Testis (tissue), 2 donors: ENCODE measurements at regions not wholly inside any gene's neighbourhood (a gene's known extent, or its start where the extent isn't known, plus 50 kb on each side); places are given as distances from the start of the nearest gene placed in this dataset.

Experiments
- DNase-seq: peaks from one replicate; pipeline ENCODE4 v3.0.0-alpha.2; 2019
- H3K27ac ChIP-seq, 2 donors: fragments of 200-600 bp; sonication (generic); one replicate each; pipeline ENCODE4 v1.5.1; 2019
- H3K27me3 ChIP-seq: fragments of 200-600 bp; sonication (generic); one replicate; pipeline ENCODE4 v1.5.1; 2019
- H3K36me3 ChIP-seq: fragments of 200-600 bp; sonication (generic); one replicate; pipeline ENCODE4 v1.5.1; 2017; ENCODE audit warnings: low read depth; ENCODE audit errors: missing control alignments
- H3K4me1 ChIP-seq: fragments of 200-600 bp; sonication (generic); one replicate; pipeline ENCODE4 v1.5.1; 2019
- H3K4me3 ChIP-seq, 2 donors: fragments of 200-600 bp; sonication (generic); one replicate each; pipeline ENCODE4 v1.5.1; 2017 to 2019
- H3K9me3 ChIP-seq: fragments of 200-600 bp; sonication (generic); one replicate; pipeline ENCODE4 v1.5.1; 2017
- POLR2A ChIP-seq: fragments of 450-650 bp; IDR thresholded peaks from one replicate; pipeline ENCODE4 v1.6.1; 2017; ENCODE audit warnings: antibody characterized with exemption, mild to moderate bottlenecking, moderate library complexity
- WGBS, 2 donors: methylation state at CpG; one replicate each; pipeline ENCODE4 v1.1.5; 2018; 5-methylcytosine and 5-hydroxymethylcytosine counted together
- intact Hi-C: fragments of 100-400 bp; cut with DNase I; formaldehyde crosslinking; loops from one replicate; pipeline ENCODE4 v1.15.1; 2023; ENCODE audit warnings: low total_unique reads
- TF ChIP-seq, protein P1 (sequence below), 3 experiments: fragments of 450-650 bp in 2 of 3; fragments of 200-600 bp in 1 of 3; sonication (generic) in 1 of 3; IDR thresholded peaks; one replicate each; pipeline ENCODE4 v1.5.1; 2016 to 2019; ENCODE audit warnings: antibody characterized with exemption in 3 of 3, mild to moderate bottlenecking in 2 of 3, moderate library complexity in 1 of 3

GRCh38 chr6:11639376-11640235 is 102.1 kb downstream of the TMEM170B start:
- no peaks in the 10 kb centered on the region for H3K9me3 ChIP-seq
- TF ChIP-seq, protein P1, sequence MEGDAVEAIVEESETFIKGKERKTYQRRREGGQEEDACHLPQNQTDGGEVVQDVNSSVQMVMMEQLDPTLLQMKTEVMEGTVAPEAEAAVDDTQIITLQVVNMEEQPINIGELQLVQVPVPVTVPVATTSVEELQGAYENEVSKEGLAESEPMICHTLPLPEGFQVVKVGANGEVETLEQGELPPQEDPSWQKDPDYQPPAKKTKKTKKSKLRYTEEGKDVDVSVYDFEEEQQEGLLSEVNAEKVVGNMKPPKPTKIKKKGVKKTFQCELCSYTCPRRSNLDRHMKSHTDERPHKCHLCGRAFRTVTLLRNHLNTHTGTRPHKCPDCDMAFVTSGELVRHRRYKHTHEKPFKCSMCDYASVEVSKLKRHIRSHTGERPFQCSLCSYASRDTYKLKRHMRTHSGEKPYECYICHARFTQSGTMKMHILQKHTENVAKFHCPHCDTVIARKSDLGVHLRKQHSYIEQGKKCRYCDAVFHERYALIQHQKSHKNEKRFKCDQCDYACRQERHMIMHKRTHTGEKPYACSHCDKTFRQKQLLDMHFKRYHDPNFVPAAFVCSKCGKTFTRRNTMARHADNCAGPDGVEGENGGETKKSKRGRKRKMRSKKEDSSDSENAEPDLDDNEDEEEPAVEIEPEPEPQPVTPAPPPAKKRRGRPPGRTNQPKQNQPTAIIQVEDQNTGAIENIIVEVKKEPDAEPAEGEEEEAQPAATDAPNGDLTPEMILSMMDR (IDR thresholded peaks at IDR 0.05), result no peak
- TF ChIP-seq POLR2A, result no peak
- no peaks in the 10 kb centered on the region for H3K27me3 ChIP-seq
- H3K4me3 ChIP-seq, result no peak overlapping the region
- no peak for DNase-seq
- 69 to 79% methylated on average over 5 of the region's 5 CpGs for WGBS, 2 donors
- H3K27ac ChIP-seq, result no peak overlapping the region
- intact Hi-C loops, result no loop called here
- peaks cover 11% of the 10 kb centered on the region for H3K4me1 ChIP-seq
- no peaks in the 10 kb centered on the region for H3K36me3 ChIP-seq

DNA sequence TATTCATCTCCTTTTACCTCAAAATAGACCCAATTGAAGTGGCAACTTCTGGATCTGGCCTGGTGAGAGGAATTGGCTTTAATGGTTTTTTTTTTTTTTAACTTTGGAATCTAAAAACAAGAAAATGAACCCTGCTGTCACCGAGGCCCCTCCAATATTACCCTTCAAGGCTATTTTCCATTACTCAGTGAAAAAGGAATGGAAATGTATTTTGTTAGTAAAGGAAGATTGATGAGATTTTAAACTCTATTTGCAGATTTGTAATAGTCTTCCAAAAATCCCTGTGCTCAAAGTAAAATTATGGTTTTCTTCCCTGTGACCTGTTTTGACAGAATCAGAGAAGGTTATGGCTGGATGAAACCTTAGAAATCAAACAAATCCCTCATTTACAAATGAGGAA is 102.9 kb downstream of the TMEM170B start:
- 79 to 96% methylated on average over 1 of the region's 1 CpG for WGBS, 2 donors
- H3K36me3 ChIP-seq, result no peaks in the 10 kb centered on the region

DNA sequence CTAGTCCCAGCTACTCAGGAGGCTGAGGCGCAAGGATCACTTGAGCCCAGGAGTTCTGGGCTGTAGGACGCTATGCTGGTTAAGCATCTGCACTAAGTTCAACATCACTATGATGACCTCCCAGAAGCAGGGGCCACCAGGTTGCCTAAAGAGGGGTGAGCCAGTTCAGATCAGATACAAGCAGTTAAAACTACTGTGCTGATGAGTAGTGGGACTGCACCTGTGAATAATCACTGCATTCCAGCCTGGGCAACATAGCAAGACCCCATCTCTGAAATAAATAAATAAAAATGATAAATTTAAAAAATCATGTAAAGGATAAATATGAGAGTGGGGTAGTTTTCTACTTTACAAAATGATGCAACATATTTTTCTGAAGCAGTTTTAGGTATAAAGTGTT is 106.5 kb downstream of the TMEM170B start:
- Histone ChIP-seq H3K27me3 (no peaks in the 10 kb centered on the region), H3K9me3 (no peaks in the 10 kb centered on the region), H3K36me3 (no peaks in the 10 kb centered on the region), H3K4me1 (peaks cover 3% of the 10 kb centered on the region), H3K27ac (no peak overlapping the region), H3K4me3 (no peak overlapping the region)
- intact Hi-C loops, result no loop called here
- no peak for DNase-seq
- TF ChIP-seq, protein P1 (IDR thresholded peaks at IDR 0.05), result no peak
- TF ChIP-seq POLR2A, result no peak
- 100% methylated on average over 2 of the region's 2 CpGs for WGBS, 2 donors

More for the DNA sequence above, 102.9 kb downstream of the TMEM170B start:
- Histone ChIP-seq H3K27me3 (no peaks in the 10 kb centered on the region), H3K27ac (no peak overlapping the region), H3K4me1 (peaks cover 11% of the 10 kb centered on the region), H3K4me3 (no peak overlapping the region), H3K9me3 (no peaks in the 10 kb centered on the region)
- TF ChIP-seq, protein P1 (IDR thresholded peaks at IDR 0.05), result no peak
- TF ChIP-seq POLR2A, result no peak
- intact Hi-C loops, result no loop called here
- DNase-seq, result no peak

- Histone ChIP-seq H3K4me1 (peaks cover 3% of the 10 kb centered on the region), H3K36me3 (no peaks in the 10 kb centered on the region), H3K27me3 (no peaks in the 10 kb centered on the region), H3K27ac (no peak overlapping the region), H3K9me3 (no peaks in the 10 kb centered on the region), H3K4me3 (no peak overlapping the region)
- DNase-seq, result no peak
- intact Hi-C loops, result no loop called here
- TF ChIP-seq, protein P1 (IDR thresholded peaks at IDR 0.05), result no peak
- TF ChIP-seq POLR2A, result no peak
- 97 to 100% methylated on average over 4 of the region's 4 CpGs for WGBS, 2 donors
Measured at GRCh38 chr6:11644601-11645000, 107.1 kb downstream of the TMEM170B start.

DNA sequence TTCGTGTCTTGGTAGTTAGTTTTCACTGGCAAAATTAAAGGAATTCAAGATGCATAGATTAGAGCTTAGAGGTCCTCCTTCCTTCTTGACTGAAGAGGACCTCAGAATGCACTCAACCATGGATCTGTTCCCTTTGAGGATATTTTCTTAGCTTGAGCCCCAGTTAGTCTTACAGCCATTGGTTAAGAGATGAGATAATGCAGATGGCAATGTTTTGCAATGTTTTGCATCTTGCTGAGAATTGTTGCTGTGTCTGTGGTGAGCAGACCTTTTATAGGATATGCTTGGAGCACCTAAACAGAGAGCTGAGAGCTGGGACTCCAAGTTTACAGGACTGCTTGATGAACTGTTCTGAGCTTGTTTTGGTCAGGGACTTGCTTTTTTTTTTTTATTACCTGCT is 107.5 kb downstream of the TMEM170B start:
- TF ChIP-seq POLR2A, result no peak
- TF ChIP-seq, protein P1 (IDR thresholded peaks at IDR 0.05), result no peak
- H3K9me3 ChIP-seq, result no peaks in the 10 kb centered on the region
- no peak overlapping the region for H3K4me3 ChIP-seq
- intact Hi-C loops, result no loop called here
- H3K27ac ChIP-seq, result no peak overlapping the region
- H3K27me3 ChIP-seq, result no peaks in the 10 kb centered on the region
- no peak for DNase-seq
- no peaks in the 10 kb centered on the region for H3K36me3 ChIP-seq
- H3K4me1 ChIP-seq, result peaks cover 3% of the 10 kb centered on the region
- 83 to 87% methylated on average over 1 of the region's 1 CpG for WGBS, 2 donors
